ENCODE measurements at regions not wholly inside any gene's neighbourhood (a gene's known extent, or its start where the extent isn't known, plus 50 kb on each side); places are given as distances from the start of the nearest gene placed in this dataset.

GRCh38 chr4:60443796-60444195 is 756.3 kb upstream of the ADGRL3 start:
- Histone ChIP-seq H3K27me3 (no peaks in the 10 kb centered on the region), H3K4me3 (no peak overlapping the region), H3K36me3 (no peaks in the 10 kb centered on the region), H3K27ac (no peak overlapping the region), H3K4me1 (no peaks in the 10 kb centered on the region), H3K9me3 (no peaks in the 10 kb centered on the region)
- no peak for TF ChIP-seq CTCF (IDR thresholded peaks at IDR 0.05)
- intact Hi-C loops (cut with DNase I): no loop called here
- DNase-seq (no peak), ATAC-seq (peak; percentile 27)

- intact Hi-C loops (cut with DNase I): no loop called here
- H3K27ac ChIP-seq: no peak overlapping the region
- ATAC-seq (no peak), DNase-seq (no peak)
- no peaks in the 10 kb centered on the region for H3K9me3 ChIP-seq
- no peaks in the 10 kb centered on the region for H3K36me3 ChIP-seq
- TF ChIP-seq CTCF (IDR thresholded peaks at IDR 0.05): no peak
- H3K4me1 ChIP-seq: no peaks in the 10 kb centered on the region
- no peaks in the 10 kb centered on the region for H3K27me3 ChIP-seq
- no peak overlapping the region for H3K4me3 ChIP-seq
These were observed 750.1 kb upstream of the ADGRL3 start for GRCh38 chr4:60450054-60450453.

- ATAC-seq: no peak
- no peak overlapping the region for H3K27ac ChIP-seq
- no peaks in the 10 kb centered on the region for H3K36me3 ChIP-seq
- intact Hi-C loops (cut with DNase I): no loop called here
- no peaks in the 10 kb centered on the region for H3K4me1 ChIP-seq
- no peaks in the 10 kb centered on the region for H3K9me3 ChIP-seq
- TF ChIP-seq CTCF (IDR thresholded peaks at IDR 0.05): no peak
- no peaks in the 10 kb centered on the region for H3K27me3 ChIP-seq
- no peak for DNase-seq
- no peak overlapping the region for H3K4me3 ChIP-seq
These were observed 747.9 kb upstream of the ADGRL3 start for GRCh38 chr4:60452266-60452665.

GRCh38 chr4:60455380-60455779 is 744.7 kb upstream of the ADGRL3 start:
- DNase-seq (no peak), ATAC-seq (no peak)
- H3K9me3 ChIP-seq: no peaks in the 10 kb centered on the region
- no peaks in the 10 kb centered on the region for H3K4me1 ChIP-seq
- H3K27me3 ChIP-seq: no peaks in the 10 kb centered on the region
- intact Hi-C loops (cut with DNase I): no loop called here
- no peak overlapping the region for H3K4me3 ChIP-seq
- TF ChIP-seq CTCF (IDR thresholded peaks at IDR 0.05): no peak
- H3K27ac ChIP-seq: no peak overlapping the region
- no peaks in the 10 kb centered on the region for H3K36me3 ChIP-seq

- TF ChIP-seq CTCF (IDR thresholded peaks at IDR 0.05): no peak
- no peaks in the 10 kb centered on the region for H3K4me1 ChIP-seq
- H3K4me3 ChIP-seq: no peak overlapping the region
- H3K9me3 ChIP-seq: no peaks in the 10 kb centered on the region
- no peaks in the 10 kb centered on the region for H3K36me3 ChIP-seq
- H3K27me3 ChIP-seq: no peaks in the 10 kb centered on the region
- intact Hi-C loops (cut with DNase I): no loop called here
- DNase-seq: no peak
- H3K27ac ChIP-seq: no peak overlapping the region
- no peak for ATAC-seq
These were observed 738.6 kb upstream of the ADGRL3 start for GRCh38 chr4:60461551-60461950.

- Histone ChIP-seq H3K36me3 (no peaks in the 10 kb centered on the region), H3K4me1 (no peaks in the 10 kb centered on the region), H3K27ac (no peak overlapping the region), H3K4me3 (no peak overlapping the region), H3K27me3 (no peaks in the 10 kb centered on the region), H3K9me3 (no peaks in the 10 kb centered on the region)
- ATAC-seq (peak; percentile 41), DNase-seq (no peak)
- TF ChIP-seq CTCF (IDR thresholded peaks at IDR 0.05): no peak
- intact Hi-C loops (cut with DNase I): no loop called here
These were observed 736.1 kb upstream of the ADGRL3 start for GRCh38 chr4:60463857-60464502.
